MCF 10A (cell line): ENCODE measurements at regions not wholly inside any gene's neighbourhood (a gene's known extent, or its start where the extent isn't known, plus 50 kb on each side); places are given as distances from the start of the nearest gene placed in this dataset.
A peak's percentile ranks its signal among the peaks of the same experiment; 100 is the strongest.

ENCODE experiments used
- BruUV-seq: library from RNA; stranded (reverse); fragments of 400-500 nt; replicated peaks from 2 replicates; lab custom pipeline; 2021; lab: Mats Ljungman, UMichigan
- CTCF ChIA-PET: fragments of 300-600 bp; sonication (Branson Sonifier 250); formaldehyde crosslinking; extraction: SDS; loops from one replicate; lab custom pipeline; 2021; ENCODE audit warnings: antibody characterized with exemption, inconsistent platforms; lab: Yijun Ruan, JAX
- POLR2A ChIA-PET: fragments of 300-600, 350-650 bp; sonication (Branson Sonifier 250); formaldehyde crosslinking; extraction: SDS; loops from one replicate; lab custom pipeline; 2020; ENCODE audit warnings: antibody characterized with exemption, inconsistent platforms; lab: Yijun Ruan, JAX
- DNase-seq: peaks from one replicate; pipeline ENCODE4 v3.0.0-alpha.2; 2018; ENCODE audit not compliant: unreplicated experiment
- H3K27ac Mint-ChIP-seq: one replicate; pipeline ENCODE4 v1.8.0; 2022; ENCODE audit warnings: mild to moderate bottlenecking, low read depth, mixed read lengths; ENCODE audit not compliant: unreplicated experiment
- H3K27me3 Mint-ChIP-seq: one replicate; pipeline ENCODE4 v1.8.0; 2022; ENCODE audit warnings: mixed read lengths; ENCODE audit not compliant: insufficient read depth, unreplicated experiment
- H3K36me3 Mint-ChIP-seq: one replicate; pipeline ENCODE4 v1.8.0; 2022; ENCODE audit warnings: mild to moderate bottlenecking, moderate library complexity, mixed read lengths; ENCODE audit not compliant: insufficient read depth, unreplicated experiment
- H3K4me1 Mint-ChIP-seq: one replicate; pipeline ENCODE4 v1.8.0; 2022; ENCODE audit warnings: mixed read lengths; ENCODE audit not compliant: insufficient read depth, unreplicated experiment
- H3K4me3 Mint-ChIP-seq: one replicate; pipeline ENCODE4 v1.8.0; 2022; ENCODE audit warnings: mild to moderate bottlenecking, moderate library complexity, mixed read lengths; ENCODE audit not compliant: unreplicated experiment
- H3K9me3 Mint-ChIP-seq: one replicate; pipeline ENCODE4 v1.8.0; 2022; ENCODE audit warnings: mixed read lengths; ENCODE audit not compliant: unreplicated experiment
- intact Hi-C: fragments of 100-400 bp; cut with micrococcal nuclease; formaldehyde crosslinking; loops from 2 replicates; pipeline ENCODE4 v1.14.1; 2022
- TF ChIP-seq, protein P1 (sequence below): fragments of 200-600 bp; IDR thresholded peaks from one replicate; pipeline ENCODE4 v1.8.0; 2022; ENCODE audit warnings: antibody characterized with exemption, mild to moderate bottlenecking; ENCODE audit not compliant: unreplicated experiment

DNA sequence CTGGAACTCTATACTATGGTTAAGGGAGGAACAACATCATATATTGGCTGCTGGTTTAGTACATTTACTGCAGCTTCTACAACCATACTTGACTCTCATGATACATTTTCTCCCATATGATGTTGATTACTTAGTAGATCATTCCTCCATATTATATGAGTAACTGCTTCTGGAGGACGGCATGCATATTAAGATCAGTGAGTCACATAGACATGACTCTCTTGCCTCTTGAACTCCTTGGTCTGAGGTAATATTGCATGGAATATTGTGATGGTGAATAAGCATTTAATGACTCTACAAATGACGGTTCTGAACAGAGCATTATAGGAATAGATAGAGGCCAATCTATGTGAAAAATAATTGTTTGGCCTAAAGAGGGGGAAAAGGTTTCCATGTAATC is 418.8 kb upstream of the SPHKAP start:
- TF ChIP-seq, protein P1, sequence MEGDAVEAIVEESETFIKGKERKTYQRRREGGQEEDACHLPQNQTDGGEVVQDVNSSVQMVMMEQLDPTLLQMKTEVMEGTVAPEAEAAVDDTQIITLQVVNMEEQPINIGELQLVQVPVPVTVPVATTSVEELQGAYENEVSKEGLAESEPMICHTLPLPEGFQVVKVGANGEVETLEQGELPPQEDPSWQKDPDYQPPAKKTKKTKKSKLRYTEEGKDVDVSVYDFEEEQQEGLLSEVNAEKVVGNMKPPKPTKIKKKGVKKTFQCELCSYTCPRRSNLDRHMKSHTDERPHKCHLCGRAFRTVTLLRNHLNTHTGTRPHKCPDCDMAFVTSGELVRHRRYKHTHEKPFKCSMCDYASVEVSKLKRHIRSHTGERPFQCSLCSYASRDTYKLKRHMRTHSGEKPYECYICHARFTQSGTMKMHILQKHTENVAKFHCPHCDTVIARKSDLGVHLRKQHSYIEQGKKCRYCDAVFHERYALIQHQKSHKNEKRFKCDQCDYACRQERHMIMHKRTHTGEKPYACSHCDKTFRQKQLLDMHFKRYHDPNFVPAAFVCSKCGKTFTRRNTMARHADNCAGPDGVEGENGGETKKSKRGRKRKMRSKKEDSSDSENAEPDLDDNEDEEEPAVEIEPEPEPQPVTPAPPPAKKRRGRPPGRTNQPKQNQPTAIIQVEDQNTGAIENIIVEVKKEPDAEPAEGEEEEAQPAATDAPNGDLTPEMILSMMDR: no peak
- Mint-ChIP-seq H3K4me3 (no peak overlapping the region), H3K27me3 (no peaks in the 10 kb centered on the region), H3K36me3 (no peaks in the 10 kb centered on the region), H3K27ac (no peak overlapping the region), H3K9me3 (no peaks in the 10 kb centered on the region), H3K4me1 (peaks cover 6% of the 10 kb centered on the region)
- BruUV-seq: no TSS peak
- ChIA-PET CTCF (no interaction called here), POLR2A (no interaction called here)
- intact Hi-C loops: no loop called here
- DNase-seq: peak; percentile 48

DNA sequence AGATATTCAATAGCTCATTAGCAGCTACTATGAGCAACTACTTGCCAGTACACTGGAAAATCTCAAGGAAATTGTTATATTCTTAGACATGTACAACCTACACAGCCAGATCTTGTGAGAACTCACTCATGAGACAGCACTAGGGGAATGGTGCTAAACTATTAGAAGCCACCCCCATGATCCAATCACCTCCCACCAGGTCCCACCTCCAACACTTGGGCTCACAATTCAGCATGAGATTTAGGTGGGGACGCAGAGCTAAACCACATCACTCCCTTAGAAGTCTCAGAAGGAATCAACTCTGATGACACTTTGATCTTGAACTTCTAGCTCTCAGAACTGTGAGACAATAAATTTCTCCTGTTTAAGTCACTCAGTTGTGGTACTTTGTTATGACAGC is 418.3 kb upstream of the SPHKAP start:
- TF ChIP-seq, protein P1: no peak
- no peaks in the 10 kb centered on the region for H3K9me3 Mint-ChIP-seq
- no peak overlapping the region for H3K4me3 Mint-ChIP-seq
- H3K36me3 Mint-ChIP-seq: no peaks in the 10 kb centered on the region
- intact Hi-C loops: no loop called here
- no peak for DNase-seq
- H3K27ac Mint-ChIP-seq: no peak overlapping the region
- POLR2A ChIA-PET: interaction anchor here (0.7 kb wide), 1 partner anchor 351 kb away, joined by 3 read pairs; no protein-coding TSS in a partner anchor
- CTCF ChIA-PET: interaction anchor here (0.5 to 0.7 kb wide), 2 partner anchors 173 to 386 kb away, joined by 3 to 4 read pairs; no protein-coding TSS in a partner anchor
- peaks cover 6% of the 10 kb centered on the region for H3K4me1 Mint-ChIP-seq
- no TSS peak for BruUV-seq
- no peaks in the 10 kb centered on the region for H3K27me3 Mint-ChIP-seq

DNA sequence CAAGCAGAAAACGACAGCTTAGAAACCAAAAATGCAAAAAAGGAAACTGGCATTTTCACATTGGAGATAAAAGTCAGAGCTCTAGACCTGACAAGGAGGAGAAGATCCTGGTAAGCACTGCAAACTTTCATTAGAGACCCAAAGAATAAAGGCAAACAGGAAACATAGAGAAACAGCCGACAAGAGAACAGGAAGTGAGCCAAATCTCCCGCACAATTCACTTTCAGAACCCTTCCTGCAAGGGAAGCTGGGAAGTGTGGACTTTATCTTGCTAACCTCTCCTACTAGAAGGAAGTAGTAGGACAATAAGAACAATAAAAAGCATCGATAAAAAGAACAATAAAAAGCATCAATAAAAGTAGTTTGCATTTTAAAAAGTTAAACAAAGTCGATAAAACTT is 417.8 kb upstream of the SPHKAP start:
- POLR2A ChIA-PET: interaction anchor here (0.7 kb wide), 2 partner anchors 350 to 1192 kb away, joined by 3 read pairs; no protein-coding TSS in a partner anchor
- CTCF ChIA-PET: interaction anchor here (0.5 to 0.7 kb wide), 2 partner anchors 172 to 387 kb away, joined by 3 to 4 read pairs; no protein-coding TSS in a partner anchor
- TF ChIP-seq, protein P1: no peak
- intact Hi-C loops: no loop called here
- BruUV-seq: no TSS peak
- Mint-ChIP-seq H3K27me3 (no peaks in the 10 kb centered on the region), H3K4me1 (peaks cover 6% of the 10 kb centered on the region), H3K4me3 (no peak overlapping the region), H3K36me3 (no peaks in the 10 kb centered on the region), H3K9me3 (no peaks in the 10 kb centered on the region), H3K27ac (no peak overlapping the region)
- DNase-seq: no peak

DNA sequence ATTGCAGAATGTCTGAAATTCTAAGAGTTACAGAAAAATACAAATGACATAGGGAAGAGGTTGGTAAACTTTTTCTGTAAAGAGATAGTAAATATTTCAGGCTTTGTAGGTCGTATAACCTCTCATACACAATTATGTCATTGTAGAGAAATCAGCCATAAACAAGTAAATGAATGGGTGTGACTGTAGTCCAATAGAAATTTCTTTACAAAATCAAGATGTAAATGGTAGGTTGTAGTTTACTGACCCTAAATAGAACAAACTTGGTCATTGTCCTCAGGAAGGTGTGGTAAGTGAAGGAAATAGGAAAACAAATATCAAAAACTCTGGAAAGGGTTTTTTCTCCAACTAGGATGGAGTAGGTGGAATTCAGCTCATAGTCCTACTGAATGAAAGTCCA is 415.5 kb upstream of the SPHKAP start:
- no peak for DNase-seq
- ChIA-PET CTCF (no interaction called here), POLR2A (no interaction called here)
- Mint-ChIP-seq H3K9me3 (no peaks in the 10 kb centered on the region), H3K4me3 (no peak overlapping the region), H3K36me3 (no peaks in the 10 kb centered on the region), H3K27ac (no peak overlapping the region), H3K4me1 (peaks cover 6% of the 10 kb centered on the region), H3K27me3 (no peaks in the 10 kb centered on the region)
- intact Hi-C loops: no loop called here
- TF ChIP-seq, protein P1: no peak
- no TSS peak for BruUV-seq
